ENCODE measurements at regions not wholly inside any gene's neighbourhood (a gene's known extent, or its start where the extent isn't known, plus 50 kb on each side); places are given as distances from the start of the nearest gene placed in this dataset.

GRCh38 chr9:13331320-13331719 lies 51.8 kb upstream of the MPDZ start:
- no peak overlapping the region for H2AFZ ChIP-seq (replicated peaks)
- no peak overlapping the region for H3K4me3 ChIP-seq
- H3K27ac ChIP-seq: no peak overlapping the region
- no peaks in the 10 kb centered on the region for H4K20me1 ChIP-seq (ENCODE audit: low read depth)
- H3K4me3 Mint-ChIP-seq: no peak overlapping the region
- H3K4me1 Mint-ChIP-seq: no peaks in the 10 kb centered on the region
- no peaks in the 10 kb centered on the region for H3K27me3 ChIP-seq
- no peaks in the 10 kb centered on the region for H3K4me1 ChIP-seq
- no peak overlapping the region for H3K4me2 ChIP-seq
- H3K36me3 Mint-ChIP-seq: no peaks in the 10 kb centered on the region
- no peak for TF ChIP-seq CTCF (IDR thresholded peaks at IDR 0.05)
- TF ChIP-seq EZH2 (IDR thresholded peaks at IDR 0.05): no peak
- TF ChIP-seq EZH2phosphoT487 (IDR thresholded peaks at IDR 0.05): no peak
- no peak overlapping the region for H3K27ac Mint-ChIP-seq
- no peak overlapping the region for H3K9ac ChIP-seq
- H3K9me3 Mint-ChIP-seq: no peaks in the 10 kb centered on the region
- H3K9me3 ChIP-seq (ENCODE audit: low read depth): no peaks in the 10 kb centered on the region
- no peaks in the 10 kb centered on the region for H3F3A ChIP-seq (ENCODE audit: low read depth)
- H3K27me3 Mint-ChIP-seq (ENCODE audit: insufficient read depth, low read depth): no peaks in the 10 kb centered on the region
- no peaks in the 10 kb centered on the region for H3K36me3 ChIP-seq
- DNase-seq (ENCODE audit: low spot score): no peak
- no peaks in the 10 kb centered on the region for H3K79me2 ChIP-seq (ENCODE audit: low read depth)

GRCh38 chr9:13330396-13331004 lies 51.0 kb upstream of the MPDZ start:
- Histone ChIP-seq H3F3A (ENCODE audit: low read depth) (no peaks in the 10 kb centered on the region), H3K27ac (no peak overlapping the region), H3K4me3 (no peak overlapping the region), H3K36me3 (no peaks in the 10 kb centered on the region), H3K4me1 (no peaks in the 10 kb centered on the region), H2AFZ (replicated peaks) (peak overlapping the region; percentile 70), H3K9me3 (ENCODE audit: low read depth) (no peaks in the 10 kb centered on the region), H3K9ac (no peak overlapping the region), H3K27me3 (no peaks in the 10 kb centered on the region), H3K4me2 (no peak overlapping the region), H3K79me2 (ENCODE audit: low read depth) (no peaks in the 10 kb centered on the region), H4K20me1 (ENCODE audit: low read depth) (no peaks in the 10 kb centered on the region)
- TF ChIP-seq EZH2phosphoT487 (IDR thresholded peaks at IDR 0.05) (no peak), CTCF (IDR thresholded peaks at IDR 0.05) (no peak), EZH2 (IDR thresholded peaks at IDR 0.05) (no peak)
- Mint-ChIP-seq H3K4me3 (no peak overlapping the region), H3K36me3 (no peaks in the 10 kb centered on the region), H3K27me3 (ENCODE audit: insufficient read depth, low read depth) (no peaks in the 10 kb centered on the region), H3K9me3 (no peaks in the 10 kb centered on the region), H3K27ac (no peak overlapping the region), H3K4me1 (no peaks in the 10 kb centered on the region)
- DNase-seq (ENCODE audit: low spot score): no peak
